Panc1 (cell line): ENCODE measurements at regions not wholly inside any gene's neighbourhood (a gene's known extent, or its start where the extent isn't known, plus 50 kb on each side); places are given as distances from the start of the nearest gene placed in this dataset.

ENCODE experiments used
- ATAC-seq: fragments of 200-7000 bp; cut with Tn5 transposase; 2 replicates; pipeline ENCODE4 v1.9.1; 2020; ENCODE audit warnings: mild to moderate bottlenecking, moderate library complexity
- BruUV-seq: library from RNA; stranded (reverse); fragments of 400-500 nt; replicated peaks from 2 replicates; lab custom pipeline; 2021; lab: Mats Ljungman, UMichigan
- CTCF ChIA-PET: fragments of 300-600 bp; sonication (Branson Sonifier 250); formaldehyde crosslinking; loops from one replicate; lab custom pipeline; 2022; ENCODE audit warnings: antibody characterized with exemption; lab: Charles Lee
- POLR2A ChIA-PET: fragments of 300-600 bp; sonication (Branson Sonifier 250); formaldehyde crosslinking; loops from one replicate; lab custom pipeline; 2022; ENCODE audit warnings: antibody characterized with exemption; lab: Charles Lee
- DNase-seq: peaks from one replicate; pipeline ENCODE4 v3.0.0-alpha.2; 2010; ENCODE audit warnings: low read depth, low spot score
- H3K27ac ChIP-seq: 2 replicates; pipeline ENCODE4 v1.5.1; 2011; ENCODE audit warnings: mild to moderate bottlenecking, low read length, inconsistent platforms
- H3K27me3 ChIP-seq: fragments of 200-500 bp; sonication (Bioruptor generic); 2 replicates; pipeline ENCODE4 v1.6.0; 2014; ENCODE audit warnings: low read length, inconsistent platforms; ENCODE audit not compliant: control insufficient read depth, insufficient read depth
- H3K36me3 ChIP-seq: fragments of 200-500 bp; sonication (Bioruptor generic); 2 replicates; pipeline ENCODE4 v1.5.1; 2014; ENCODE audit warnings: inconsistent platforms, mild to moderate bottlenecking, low read length, moderate library complexity; ENCODE audit not compliant: control insufficient read depth, insufficient read depth
- H3K4me1 ChIP-seq: 2 replicates; pipeline ENCODE4 v1.5.1; 2011; ENCODE audit warnings: inconsistent platforms, mild to moderate bottlenecking, low read length, moderate library complexity; ENCODE audit not compliant: control insufficient read depth, insufficient read depth
- H3K4me3 ChIP-seq, 2 experiments: 2 replicates each; pipeline ENCODE4 v1.5.1; 2011 to 2012; ENCODE audit warnings: low read depth in 2 of 2, low read length in 2 of 2, mild to moderate bottlenecking in 2 of 2, inconsistent platforms in 1 of 2, moderate library complexity in 1 of 2
- H3K9me3 ChIP-seq: fragments of 200-500 bp; sonication (Bioruptor generic); 2 replicates; pipeline ENCODE4 v1.5.1; 2014; ENCODE audit warnings: low read depth, mild to moderate bottlenecking, inconsistent platforms, low read length, moderate library complexity; ENCODE audit not compliant: control insufficient read depth, insufficient read depth
- CTCF ChIP-seq: fragments of 450-650 bp; IDR thresholded peaks from 2 replicates; pipeline ENCODE4 v1.5.1; 2017; ENCODE audit warnings: mild to moderate bottlenecking
- POLR2AphosphoS5 ChIP-seq: IDR thresholded peaks from 2 replicates; pipeline ENCODE4 v1.6.1; 2012; ENCODE audit warnings: mild to moderate bottlenecking, low read depth, low read length, moderate library complexity
- SIN3A ChIP-seq: IDR thresholded peaks from 2 replicates; pipeline ENCODE4 v1.6.1; 2012; ENCODE audit warnings: low read depth, mild to moderate bottlenecking, low read length, moderate library complexity, borderline replicate concordance; ENCODE audit not compliant: insufficient read depth
- TCF7L2 ChIP-seq: IDR thresholded peaks from 2 replicates; pipeline ENCODE4 v1.6.1; 2011; ENCODE audit warnings: mild to moderate bottlenecking, low read depth, low read length, inconsistent platforms
- in situ Hi-C: cut with HindIII; loops from 2 replicates; pipeline ENCODE4 v1.10.0; 2016; ENCODE audit warnings: low sequenced_read_pairs, low pct_unique_long_range_greater_than_20kb
- intact Hi-C: fragments of 100-400 bp; cut with micrococcal nuclease; formaldehyde crosslinking; loops from one replicate; pipeline ENCODE4 v1.10.0; 2022; ENCODE audit not compliant: unreplicated experiment
- TF ChIP-seq, protein P1 (sequence below), 2 experiments: IDR thresholded peaks; 2 replicates each; pipeline ENCODE4 v1.6.1; 2011 to 2012; ENCODE audit warnings: low read depth in 2 of 2, control low read depth in 1 of 2, low read length in 1 of 2, mild to moderate bottlenecking in 1 of 2, moderate library complexity in 1 of 2; ENCODE audit not compliant: insufficient read depth in 1 of 2

GRCh38 chr1:229907884-229908638, 159.0 kb upstream of the GALNT2 start:
- no peak for ATAC-seq
- BruUV-seq = no TSS peak
- peaks cover 16% of the 10 kb centered on the region for H3K27me3 ChIP-seq

DNA sequence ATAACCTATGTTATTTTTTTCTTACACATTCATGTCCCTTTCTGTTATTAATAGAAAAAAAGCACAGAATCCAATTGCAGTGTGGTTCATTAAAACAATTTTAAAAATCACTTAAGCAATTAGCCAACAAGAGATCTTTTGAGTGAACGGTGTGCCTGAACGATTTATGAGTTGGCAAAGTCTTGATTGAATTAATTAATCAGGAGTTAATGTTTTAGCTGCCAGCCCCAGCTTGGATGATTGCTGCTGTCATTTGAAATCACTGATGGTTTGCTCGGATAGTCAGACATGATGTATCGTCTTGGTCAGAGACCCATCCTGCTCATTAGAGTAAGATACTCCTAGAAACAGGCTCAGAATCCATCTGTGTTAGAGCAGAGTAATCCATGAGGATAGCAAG, 158.3 kb upstream of the GALNT2 start:
- TF ChIP-seq CTCF = no peak
- TF ChIP-seq, protein P1, sequence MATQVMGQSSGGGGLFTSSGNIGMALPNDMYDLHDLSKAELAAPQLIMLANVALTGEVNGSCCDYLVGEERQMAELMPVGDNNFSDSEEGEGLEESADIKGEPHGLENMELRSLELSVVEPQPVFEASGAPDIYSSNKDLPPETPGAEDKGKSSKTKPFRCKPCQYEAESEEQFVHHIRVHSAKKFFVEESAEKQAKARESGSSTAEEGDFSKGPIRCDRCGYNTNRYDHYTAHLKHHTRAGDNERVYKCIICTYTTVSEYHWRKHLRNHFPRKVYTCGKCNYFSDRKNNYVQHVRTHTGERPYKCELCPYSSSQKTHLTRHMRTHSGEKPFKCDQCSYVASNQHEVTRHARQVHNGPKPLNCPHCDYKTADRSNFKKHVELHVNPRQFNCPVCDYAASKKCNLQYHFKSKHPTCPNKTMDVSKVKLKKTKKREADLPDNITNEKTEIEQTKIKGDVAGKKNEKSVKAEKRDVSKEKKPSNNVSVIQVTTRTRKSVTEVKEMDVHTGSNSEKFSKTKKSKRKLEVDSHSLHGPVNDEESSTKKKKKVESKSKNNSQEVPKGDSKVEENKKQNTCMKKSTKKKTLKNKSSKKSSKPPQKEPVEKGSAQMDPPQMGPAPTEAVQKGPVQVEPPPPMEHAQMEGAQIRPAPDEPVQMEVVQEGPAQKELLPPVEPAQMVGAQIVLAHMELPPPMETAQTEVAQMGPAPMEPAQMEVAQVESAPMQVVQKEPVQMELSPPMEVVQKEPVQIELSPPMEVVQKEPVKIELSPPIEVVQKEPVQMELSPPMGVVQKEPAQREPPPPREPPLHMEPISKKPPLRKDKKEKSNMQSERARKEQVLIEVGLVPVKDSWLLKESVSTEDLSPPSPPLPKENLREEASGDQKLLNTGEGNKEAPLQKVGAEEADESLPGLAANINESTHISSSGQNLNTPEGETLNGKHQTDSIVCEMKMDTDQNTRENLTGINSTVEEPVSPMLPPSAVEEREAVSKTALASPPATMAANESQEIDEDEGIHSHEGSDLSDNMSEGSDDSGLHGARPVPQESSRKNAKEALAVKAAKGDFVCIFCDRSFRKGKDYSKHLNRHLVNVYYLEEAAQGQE (IDR thresholded peaks at IDR 0.05; ENCODE audit: insufficient read depth in 1 of 2, low read depth in 2 of 2, low read length in 1 of 2) = no peak
- no peak for TF ChIP-seq TCF7L2
- no peak for TF ChIP-seq POLR2AphosphoS5
- TF ChIP-seq SIN3A = no peak
- H3K36me3 ChIP-seq = no peaks in the 10 kb centered on the region
- in situ Hi-C loops (no loop called here), intact Hi-C loops (no loop called here)
- H3K9me3 ChIP-seq = no peaks in the 10 kb centered on the region
- H3K4me3 ChIP-seq = no peak overlapping the region
- DNase-seq (no peak), ATAC-seq (no peak)
- no peaks in the 10 kb centered on the region for H3K4me1 ChIP-seq
- peaks cover 16% of the 10 kb centered on the region for H3K27me3 ChIP-seq
- POLR2A ChIA-PET = no interaction called here
- H3K27ac ChIP-seq = no peak overlapping the region
- CTCF ChIA-PET = no interaction called here
- BruUV-seq = no TSS peak

More at GRCh38 chr1:229907884-229908638, 159.0 kb upstream of the GALNT2 start:
- ChIA-PET POLR2A (interaction anchor here (0.6 kb wide), 1 partner anchor 17 kb away, joined by 6 read pairs; no protein-coding TSS in a partner anchor), CTCF (no interaction called here)
- in situ Hi-C loops (no loop called here), intact Hi-C loops (no loop called here)
- Histone ChIP-seq H3K4me1 (no peaks in the 10 kb centered on the region), H3K4me3 (no peak overlapping the region), H3K36me3 (no peaks in the 10 kb centered on the region), H3K27ac (no peak overlapping the region), H3K9me3 (no peaks in the 10 kb centered on the region)
- no peak for TF ChIP-seq CTCF
- TF ChIP-seq SIN3A = no peak
- TF ChIP-seq, protein P1 (IDR thresholded peaks at IDR 0.05; ENCODE audit: insufficient read depth in 1 of 2, low read depth in 2 of 2, low read length in 1 of 2) = no peak
- TF ChIP-seq POLR2AphosphoS5 = no peak
- TF ChIP-seq TCF7L2 = no peak
- DNase-seq = no peak
